ENCODE measurements at regions not wholly inside any gene's neighbourhood (a gene's known extent, or its start where the extent isn't known, plus 50 kb on each side); places are given as distances from the start of the nearest gene placed in this dataset.

DNA sequence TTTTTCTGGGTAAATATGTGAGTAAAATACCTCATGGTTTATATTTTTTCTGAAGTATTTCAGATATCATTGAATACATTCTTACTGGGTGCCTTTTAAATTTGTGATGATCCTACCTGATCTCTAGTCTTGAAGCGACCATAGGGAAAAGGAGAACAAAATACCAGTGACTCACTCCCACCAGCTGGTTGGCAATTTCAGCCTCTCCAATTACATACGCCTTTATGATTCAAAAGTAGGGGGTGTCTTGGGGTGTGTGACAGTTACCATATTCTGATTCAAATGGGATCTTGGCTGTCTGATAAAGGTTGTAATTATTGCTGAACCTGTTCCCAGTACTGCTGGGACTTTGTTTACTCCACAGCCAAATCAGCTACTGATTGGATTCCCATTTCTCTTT lies 175.9 kb upstream of the NXPH2 start:
- no peaks in the 10 kb centered on the region for H3K4me1 ChIP-seq
- TF ChIP-seq, protein P1, sequence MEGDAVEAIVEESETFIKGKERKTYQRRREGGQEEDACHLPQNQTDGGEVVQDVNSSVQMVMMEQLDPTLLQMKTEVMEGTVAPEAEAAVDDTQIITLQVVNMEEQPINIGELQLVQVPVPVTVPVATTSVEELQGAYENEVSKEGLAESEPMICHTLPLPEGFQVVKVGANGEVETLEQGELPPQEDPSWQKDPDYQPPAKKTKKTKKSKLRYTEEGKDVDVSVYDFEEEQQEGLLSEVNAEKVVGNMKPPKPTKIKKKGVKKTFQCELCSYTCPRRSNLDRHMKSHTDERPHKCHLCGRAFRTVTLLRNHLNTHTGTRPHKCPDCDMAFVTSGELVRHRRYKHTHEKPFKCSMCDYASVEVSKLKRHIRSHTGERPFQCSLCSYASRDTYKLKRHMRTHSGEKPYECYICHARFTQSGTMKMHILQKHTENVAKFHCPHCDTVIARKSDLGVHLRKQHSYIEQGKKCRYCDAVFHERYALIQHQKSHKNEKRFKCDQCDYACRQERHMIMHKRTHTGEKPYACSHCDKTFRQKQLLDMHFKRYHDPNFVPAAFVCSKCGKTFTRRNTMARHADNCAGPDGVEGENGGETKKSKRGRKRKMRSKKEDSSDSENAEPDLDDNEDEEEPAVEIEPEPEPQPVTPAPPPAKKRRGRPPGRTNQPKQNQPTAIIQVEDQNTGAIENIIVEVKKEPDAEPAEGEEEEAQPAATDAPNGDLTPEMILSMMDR (IDR thresholded peaks at IDR 0.05), result no peak
- intact Hi-C loops (cut with DNase I), result no loop called here
- peaks cover 0 to 4% of the 10 kb centered on the region in 2 donors for H3K9me3 ChIP-seq
- no peaks in the 10 kb centered on the region for H3K36me3 ChIP-seq
- no peak overlapping the region for H3K4me3 ChIP-seq
- no peak overlapping the region for H3K27ac ChIP-seq
- ATAC-seq (no peak), DNase-seq (no peak)
- no peaks in the 10 kb centered on the region for H3K27me3 ChIP-seq

DNA sequence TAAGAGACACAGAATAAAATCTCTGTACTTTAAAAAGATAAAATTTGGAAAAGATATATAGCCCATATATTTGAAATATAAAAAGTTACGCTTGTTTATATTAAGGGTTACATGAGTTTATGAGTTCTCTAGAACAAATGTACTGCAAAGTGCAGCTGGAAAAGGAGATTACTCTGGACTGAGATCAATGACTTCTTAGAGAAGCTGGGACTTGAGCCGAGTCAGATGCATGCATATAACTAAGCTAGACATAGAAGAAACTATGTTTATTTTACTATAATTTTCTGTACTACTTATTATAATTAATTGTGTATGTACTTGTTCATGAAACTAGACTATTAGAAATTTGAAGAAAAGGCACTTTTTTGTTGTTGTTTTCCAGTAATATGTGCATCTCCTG lies 170.3 kb upstream of the NXPH2 start:
- intact Hi-C loops (cut with DNase I), result no loop called here
- Histone ChIP-seq H3K27ac (no peak overlapping the region), H3K4me1 (no peaks in the 10 kb centered on the region), H3K9me3 (no peaks in the 10 kb centered on the region), H3K27me3 (no peaks in the 10 kb centered on the region), H3K4me3 (no peak overlapping the region), H3K36me3 (no peaks in the 10 kb centered on the region)
- ATAC-seq (no peak), DNase-seq (no peak)
- TF ChIP-seq, protein P1 (IDR thresholded peaks at IDR 0.05), result no peak

DNA sequence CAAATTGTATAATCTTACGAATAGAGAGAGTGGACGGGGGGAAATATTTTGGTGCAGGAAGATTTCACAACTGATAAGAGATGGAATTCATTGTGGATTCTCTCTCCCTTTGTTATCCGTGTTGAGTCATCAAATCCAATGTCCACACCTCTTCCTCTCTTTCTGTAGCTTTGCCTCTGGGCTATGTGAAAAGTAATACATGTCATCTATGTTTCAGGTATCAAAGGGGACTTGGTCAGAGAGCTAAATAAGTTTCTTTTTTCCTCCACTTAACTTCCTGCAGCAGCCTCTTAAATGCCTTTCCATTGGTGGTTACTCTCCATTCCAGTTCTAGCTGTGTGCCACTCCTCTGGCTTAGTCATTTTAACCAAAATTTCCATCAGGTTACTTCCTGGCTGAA lies 169.3 kb upstream of the NXPH2 start:
- Histone ChIP-seq H3K36me3 (no peaks in the 10 kb centered on the region), H3K27me3 (no peaks in the 10 kb centered on the region)
- no peak for ATAC-seq

DNA sequence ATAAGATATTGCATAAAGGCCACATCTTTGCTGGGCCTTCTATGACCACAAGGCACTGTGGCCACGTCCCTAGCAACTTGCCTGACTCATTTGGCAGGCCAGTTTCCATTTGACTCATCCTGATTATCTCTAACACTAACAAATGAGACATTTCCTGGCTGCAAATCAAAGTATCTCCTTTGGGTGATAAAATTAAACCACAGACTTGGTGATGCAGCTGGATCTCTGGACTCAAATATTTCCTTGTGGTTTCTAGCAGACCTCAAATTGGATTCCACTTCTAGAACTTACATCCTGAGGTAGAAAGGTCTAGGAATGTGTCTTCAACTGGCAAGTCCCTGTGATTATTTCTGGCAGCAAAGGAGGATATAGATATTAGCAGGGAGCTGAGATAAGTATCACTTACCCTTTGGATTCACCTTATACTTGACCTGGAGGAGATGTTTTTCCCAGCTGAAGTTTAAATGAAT lies 167.9 kb upstream of the NXPH2 start:
- TF ChIP-seq, protein P1 (IDR thresholded peaks at IDR 0.05), result no peak
- H3K4me3 ChIP-seq, result no peak overlapping the region
- H3K36me3 ChIP-seq, result no peaks in the 10 kb centered on the region
- no peaks in the 10 kb centered on the region for H3K9me3 ChIP-seq
- no peaks in the 10 kb centered on the region for H3K4me1 ChIP-seq
- H3K27me3 ChIP-seq, result no peaks in the 10 kb centered on the region
- ATAC-seq, result peak; percentile 61
- no peak for DNase-seq
- intact Hi-C loops (cut with DNase I), result no loop called here
- no peak overlapping the region for H3K27ac ChIP-seq

More for the DNA sequence above, 169.3 kb upstream of the NXPH2 start:
- intact Hi-C loops (cut with DNase I), result no loop called here
- no peak for DNase-seq
- H3K4me3 ChIP-seq, result no peak overlapping the region
- TF ChIP-seq, protein P1 (IDR thresholded peaks at IDR 0.05), result no peak
- H3K27ac ChIP-seq, result no peak overlapping the region
- H3K4me1 ChIP-seq, result no peaks in the 10 kb centered on the region
- H3K9me3 ChIP-seq, result no peaks in the 10 kb centered on the region

DNA sequence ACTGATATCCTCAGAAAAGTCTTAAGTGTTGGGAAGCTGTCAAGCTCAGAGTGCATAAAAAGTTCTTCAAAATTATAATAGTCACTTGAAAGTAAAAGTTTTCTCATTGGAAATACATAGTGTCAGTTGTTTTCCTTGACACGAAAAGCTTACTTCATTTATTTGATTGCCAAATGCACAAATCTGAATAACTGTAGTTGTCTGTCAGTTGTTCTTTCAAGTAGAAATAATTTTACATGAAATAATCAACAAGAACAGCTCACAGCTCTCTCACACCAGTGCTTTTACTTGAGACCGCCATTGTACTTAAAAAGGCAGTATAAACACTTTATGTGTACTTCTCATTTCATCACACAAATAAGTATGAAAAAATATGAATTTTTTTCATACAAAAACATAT lies 163.3 kb upstream of the NXPH2 start:
- no peaks in the 10 kb centered on the region for H3K4me1 ChIP-seq
- H3K27me3 ChIP-seq, result no peaks in the 10 kb centered on the region
- no peaks in the 10 kb centered on the region for H3K36me3 ChIP-seq
- no peak overlapping the region for H3K4me3 ChIP-seq
- H3K27ac ChIP-seq, result no peak overlapping the region
- TF ChIP-seq, protein P1 (IDR thresholded peaks at IDR 0.05), result no peak
- peaks cover 0 to 4% of the 10 kb centered on the region in 2 donors for H3K9me3 ChIP-seq
- intact Hi-C loops (cut with DNase I), result no loop called here
- DNase-seq (no peak), ATAC-seq (no peak)
